WTC11 (cell line): ENCODE measurements at regions not wholly inside any gene's neighbourhood (a gene's known extent, or its start where the extent isn't known, plus 50 kb on each side); places are given as distances from the start of the nearest gene placed in this dataset.
A peak's percentile ranks its signal among the peaks of the same experiment; 100 is the strongest.

Experiments used
- ATAC-seq: fragments of 200-7000 bp; cut with Tn5 transposase; 2 replicates; pipeline ENCODE4 v1.10.0; 2021; ENCODE audit warnings: mild to moderate bottlenecking, moderate library complexity
- CTCF ChIA-PET: fragments of 300-600 bp; sonication (Branson Sonifier 250); formaldehyde crosslinking; loops from one replicate; lab custom pipeline; 2021; ENCODE audit warnings: antibody characterized with exemption; lab: Charles Lee
- POLR2A ChIA-PET: fragments of 350-600 bp; sonication (Branson Sonifier 250); formaldehyde crosslinking; loops from one replicate; lab custom pipeline; 2021; ENCODE audit warnings: antibody characterized with exemption; lab: Charles Lee
- DNase-seq: peaks from one replicate; pipeline ENCODE4 v3.0.0; 2021; ENCODE audit warnings: low spot score
- H3K27ac Mint-ChIP-seq: 2 replicates; pipeline ENCODE4 v1.8.0; 2021; ENCODE audit warnings: mixed read lengths
- H3K27me3 Mint-ChIP-seq: 2 replicates; pipeline ENCODE4 v1.8.0; 2021; ENCODE audit warnings: low read depth, mild to moderate bottlenecking, moderate library complexity, mixed read lengths
- H3K36me3 Mint-ChIP-seq: 2 replicates; pipeline ENCODE4 v1.8.0; 2021; ENCODE audit warnings: mixed read lengths
- H3K4me1 Mint-ChIP-seq: 2 replicates; pipeline ENCODE4 v1.8.0; 2022; ENCODE audit warnings: mixed read lengths
- H3K4me3 Mint-ChIP-seq: 2 replicates; pipeline ENCODE4 v1.8.0; 2021; ENCODE audit warnings: mild to moderate bottlenecking, moderate library complexity, mixed read lengths
- H3K9me3 Mint-ChIP-seq: 2 replicates; pipeline ENCODE4 v1.8.0; 2021; ENCODE audit warnings: mixed read lengths
- ATF2 ChIP-seq: sonication (generic); formaldehyde crosslinking; IDR thresholded peaks from 2 replicates; pipeline ENCODE4 v1.8.1; 2022; ENCODE audit warnings: low read depth, missing genetic modification reagents, borderline replicate concordance
- ATF3 ChIP-seq: sonication (generic); formaldehyde crosslinking; conservative IDR thresholded peaks from 2 replicates; pipeline ENCODE4 v1.8.1; 2022; ENCODE audit warnings: mild to moderate bottlenecking, missing genetic modification reagents
- CBFB ChIP-seq: sonication (generic); formaldehyde crosslinking; IDR thresholded peaks from 2 replicates; pipeline ENCODE4 v1.8.1; 2022; ENCODE audit warnings: mild to moderate bottlenecking, low read depth, missing genetic modification reagents
- HMGA2 ChIP-seq: fragments of 250-450 bp; sonication (Bioruptor Pico); IDR thresholded peaks from 2 replicates; pipeline ENCODE4 v1.4.0; 2021; ENCODE audit warnings: mild to moderate bottlenecking, moderate library complexity
- IRF1 ChIP-seq: sonication (generic); formaldehyde crosslinking; IDR thresholded peaks from 2 replicates; pipeline ENCODE4 v1.8.0; 2023; ENCODE audit warnings: missing genetic modification reagents
- NR3C1 ChIP-seq: sonication (generic); formaldehyde crosslinking; conservative IDR thresholded peaks from 2 replicates; pipeline ENCODE4 v1.8.1; 2023; ENCODE audit warnings: low read depth, mild to moderate bottlenecking, missing genetic modification reagents
- RELA ChIP-seq: sonication (generic); formaldehyde crosslinking; IDR thresholded peaks from 2 replicates; pipeline ENCODE4 v1.8.1; 2022; ENCODE audit warnings: missing genetic modification reagents, mild to moderate bottlenecking, borderline replicate concordance
- SMAD3 ChIP-seq: sonication (generic); formaldehyde crosslinking; IDR thresholded peaks from 2 replicates; pipeline ENCODE4 v1.8.0; 2022; ENCODE audit warnings: missing genetic modification reagents, mild to moderate bottlenecking, borderline replicate concordance
- TCF7 ChIP-seq: sonication (generic); formaldehyde crosslinking; IDR thresholded peaks from 2 replicates; pipeline ENCODE4 v1.8.0; 2022; ENCODE audit warnings: mild to moderate bottlenecking, low read depth, missing genetic modification reagents, moderate library complexity
- ZNF121 ChIP-seq: sonication (generic); formaldehyde crosslinking; IDR thresholded peaks from 2 replicates; pipeline ENCODE4 v1.8.0; 2023; ENCODE audit warnings: missing genetic modification reagents
- ZNF317 ChIP-seq: sonication (generic); formaldehyde crosslinking; IDR thresholded peaks from 2 replicates; pipeline ENCODE4 v1.8.1; 2023; ENCODE audit warnings: low read depth, mild to moderate bottlenecking, moderate library complexity, missing genetic modification reagents, borderline replicate concordance
- ZNF416 ChIP-seq: fragments of 250-450 bp; sonication (Bioruptor Pico); IDR thresholded peaks from 2 replicates; pipeline ENCODE4 v1.9.0; 2021; ENCODE audit warnings: mild to moderate bottlenecking, inconsistent platforms
- ZNF423 ChIP-seq: fragments of 250-450 bp; sonication (Bioruptor Pico); IDR thresholded peaks from 2 replicates; pipeline ENCODE4 v2.1.2; 2022; ENCODE audit warnings: mild to moderate bottlenecking, moderate library complexity
- ZNF671 ChIP-seq: fragments of 250-450 bp; sonication (Bioruptor Pico); IDR thresholded peaks from 2 replicates; pipeline ENCODE4 v1.8.0; 2021; ENCODE audit warnings: mild to moderate bottlenecking
- TF ChIP-seq, protein P1 (sequence below): sonication (generic); formaldehyde crosslinking; IDR thresholded peaks from 2 replicates; pipeline ENCODE4 v1.8.1; 2023; ENCODE audit warnings: mild to moderate bottlenecking, missing genetic modification reagents
- TF ChIP-seq, protein P2 (sequence below): sonication (generic); formaldehyde crosslinking; IDR thresholded peaks from 2 replicates; pipeline ENCODE4 v1.8.1; 2023; ENCODE audit warnings: mild to moderate bottlenecking, moderate library complexity, missing genetic modification reagents
- TF ChIP-seq, protein P3 (sequence below): fragments of 250-450 bp; sonication (Bioruptor Pico); IDR thresholded peaks from 2 replicates; pipeline ENCODE4 v1.9.0; 2021; ENCODE audit warnings: mild to moderate bottlenecking
- TF ChIP-seq, protein P4 (sequence below): sonication (generic); formaldehyde crosslinking; conservative IDR thresholded peaks from 2 replicates; pipeline ENCODE4 v1.8.1; 2023; ENCODE audit warnings: mild to moderate bottlenecking, low read depth, missing genetic modification reagents, moderate library complexity
- TF ChIP-seq, protein P5 (sequence below): sonication (generic); formaldehyde crosslinking; IDR thresholded peaks from 2 replicates; pipeline ENCODE4 v1.8.0; 2022; ENCODE audit warnings: missing genetic modification reagents

DNA sequence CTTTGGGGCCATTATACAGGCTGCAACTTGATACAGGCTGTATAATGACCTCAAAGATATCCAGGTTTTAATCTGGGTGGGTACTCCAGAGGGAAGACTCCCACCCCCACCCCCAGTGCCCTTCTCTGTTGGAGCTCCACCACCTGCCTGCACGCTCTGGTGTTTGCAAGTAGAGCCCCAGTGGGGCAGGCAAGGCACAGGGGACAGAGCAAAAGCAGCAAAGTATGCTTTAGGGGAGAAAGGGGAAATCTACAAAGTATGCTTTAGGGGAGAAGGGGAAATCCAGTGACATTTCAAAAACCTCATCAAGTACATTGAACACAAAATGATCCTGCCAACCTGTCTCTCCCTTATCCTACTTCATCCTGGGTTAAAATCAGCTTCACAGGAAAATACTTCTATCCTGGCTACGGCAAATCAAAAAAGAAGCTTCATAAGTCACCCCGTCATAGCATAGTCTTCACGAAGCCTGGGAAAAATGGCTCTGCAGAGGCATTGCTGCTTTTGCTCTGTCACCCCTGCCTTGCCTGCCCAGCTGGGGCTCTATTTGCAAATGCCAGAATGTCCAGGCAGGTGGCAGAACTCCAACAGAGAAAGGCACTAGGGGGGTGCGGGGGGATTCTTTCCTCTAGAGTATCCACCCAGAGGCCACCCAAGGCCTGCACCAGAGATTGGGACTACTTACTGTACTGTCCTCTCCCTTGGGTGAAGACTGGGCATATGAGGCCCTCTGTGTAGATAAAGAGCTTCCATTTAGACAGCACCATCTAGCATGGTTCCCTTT, 60.9 kb upstream of the ATP11B start:
- TF ChIP-seq TCF7 (no peak), ZNF121 (CRISPR knock-in tag) (no peak), ZNF423 (CRISPR knock-in tag) (peak; percentile 78)
- CTCF ChIA-PET: interaction anchor here (0.6 to 1.3 kb wide), 2 partner anchors 10 to 18 kb away, joined by 3 to 5 read pairs; no protein-coding TSS in a partner anchor
- Mint-ChIP-seq H3K9me3 (peaks cover 3% of the 10 kb centered on the region; the same call in 1 of the 2 replicates), H3K27me3 (no peaks in the 10 kb centered on the region), H3K27ac (no peak overlapping the region), H3K36me3 (no peaks in the 10 kb centered on the region), H3K4me1 (no peaks in the 10 kb centered on the region; the same call in none of the 2 replicates), H3K4me3 (no peak overlapping the region)
- POLR2A ChIA-PET: no interaction called here
- DNase-seq (no peak), ATAC-seq (no peak)

GRCh38 chr3:182735672-182736071, 57.6 kb upstream of the ATP11B start:
- DNase-seq (no peak), ATAC-seq (no peak)
- Mint-ChIP-seq H3K27ac (no peak overlapping the region), H3K9me3 (peaks cover 3% of the 10 kb centered on the region; the same call in 1 of the 2 replicates), H3K4me1 (peaks cover 10% of the 10 kb centered on the region), H3K27me3 (no peaks in the 10 kb centered on the region; the same call in 1 of the 2 replicates), H3K36me3 (no peaks in the 10 kb centered on the region), H3K4me3 (no peak overlapping the region)
- POLR2A ChIA-PET: no interaction called here
- CTCF ChIA-PET: no interaction called here
- TF ChIP-seq, protein P1, sequence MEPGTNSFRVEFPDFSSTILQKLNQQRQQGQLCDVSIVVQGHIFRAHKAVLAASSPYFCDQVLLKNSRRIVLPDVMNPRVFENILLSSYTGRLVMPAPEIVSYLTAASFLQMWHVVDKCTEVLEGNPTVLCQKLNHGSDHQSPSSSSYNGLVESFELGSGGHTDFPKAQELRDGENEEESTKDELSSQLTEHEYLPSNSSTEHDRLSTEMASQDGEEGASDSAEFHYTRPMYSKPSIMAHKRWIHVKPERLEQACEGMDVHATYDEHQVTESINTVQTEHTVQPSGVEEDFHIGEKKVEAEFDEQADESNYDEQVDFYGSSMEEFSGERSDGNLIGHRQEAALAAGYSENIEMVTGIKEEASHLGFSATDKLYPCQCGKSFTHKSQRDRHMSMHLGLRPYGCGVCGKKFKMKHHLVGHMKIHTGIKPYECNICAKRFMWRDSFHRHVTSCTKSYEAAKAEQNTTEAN (CRISPR knock-in tag): no peak
- TF ChIP-seq, protein P2, sequence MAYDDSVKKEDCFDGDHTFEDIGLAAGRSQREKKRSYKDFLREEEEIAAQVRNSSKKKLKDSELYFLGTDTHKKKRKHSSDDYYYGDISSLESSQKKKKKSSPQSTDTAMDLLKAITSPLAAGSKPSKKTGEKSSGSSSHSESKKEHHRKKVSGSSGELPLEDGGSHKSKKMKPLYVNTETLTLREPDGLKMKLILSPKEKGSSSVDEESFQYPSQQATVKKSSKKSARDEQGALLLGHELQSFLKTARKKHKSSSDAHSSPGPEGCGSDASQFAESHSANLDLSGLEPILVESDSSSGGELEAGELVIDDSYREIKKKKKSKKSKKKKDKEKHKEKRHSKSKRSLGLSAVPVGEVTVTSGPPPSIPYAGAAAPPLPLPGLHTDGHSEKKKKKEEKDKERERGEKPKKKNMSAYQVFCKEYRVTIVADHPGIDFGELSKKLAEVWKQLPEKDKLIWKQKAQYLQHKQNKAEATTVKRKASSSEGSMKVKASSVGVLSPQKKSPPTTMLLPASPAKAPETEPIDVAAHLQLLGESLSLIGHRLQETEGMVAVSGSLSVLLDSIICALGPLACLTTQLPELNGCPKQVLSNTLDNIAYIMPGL: no peak
- TF ChIP-seq, protein P3, sequence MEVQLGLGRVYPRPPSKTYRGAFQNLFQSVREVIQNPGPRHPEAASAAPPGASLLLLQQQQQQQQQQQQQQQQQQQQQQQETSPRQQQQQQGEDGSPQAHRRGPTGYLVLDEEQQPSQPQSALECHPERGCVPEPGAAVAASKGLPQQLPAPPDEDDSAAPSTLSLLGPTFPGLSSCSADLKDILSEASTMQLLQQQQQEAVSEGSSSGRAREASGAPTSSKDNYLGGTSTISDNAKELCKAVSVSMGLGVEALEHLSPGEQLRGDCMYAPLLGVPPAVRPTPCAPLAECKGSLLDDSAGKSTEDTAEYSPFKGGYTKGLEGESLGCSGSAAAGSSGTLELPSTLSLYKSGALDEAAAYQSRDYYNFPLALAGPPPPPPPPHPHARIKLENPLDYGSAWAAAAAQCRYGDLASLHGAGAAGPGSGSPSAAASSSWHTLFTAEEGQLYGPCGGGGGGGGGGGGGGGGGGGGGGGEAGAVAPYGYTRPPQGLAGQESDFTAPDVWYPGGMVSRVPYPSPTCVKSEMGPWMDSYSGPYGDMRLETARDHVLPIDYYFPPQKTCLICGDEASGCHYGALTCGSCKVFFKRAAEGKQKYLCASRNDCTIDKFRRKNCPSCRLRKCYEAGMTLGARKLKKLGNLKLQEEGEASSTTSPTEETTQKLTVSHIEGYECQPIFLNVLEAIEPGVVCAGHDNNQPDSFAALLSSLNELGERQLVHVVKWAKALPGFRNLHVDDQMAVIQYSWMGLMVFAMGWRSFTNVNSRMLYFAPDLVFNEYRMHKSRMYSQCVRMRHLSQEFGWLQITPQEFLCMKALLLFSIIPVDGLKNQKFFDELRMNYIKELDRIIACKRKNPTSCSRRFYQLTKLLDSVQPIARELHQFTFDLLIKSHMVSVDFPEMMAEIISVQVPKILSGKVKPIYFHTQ: no peak
- TF ChIP-seq IRF1 (CRISPR knock-in tag) (no peak), ZNF671 (CRISPR knock-in tag) (no peak), HMGA2 (no peak), NR3C1 (CRISPR knock-in tag) (no peak), ZNF416 (CRISPR knock-in tag) (no peak), ZNF317 (CRISPR knock-in tag) (no peak), SMAD3 (CRISPR knock-in tag) (no peak), CBFB (CRISPR knock-in tag) (no peak), RELA (CRISPR knock-in tag) (no peak), ATF2 (CRISPR knock-in tag) (no peak), ATF3 (CRISPR knock-in tag) (no peak)
- TF ChIP-seq, protein P4, sequence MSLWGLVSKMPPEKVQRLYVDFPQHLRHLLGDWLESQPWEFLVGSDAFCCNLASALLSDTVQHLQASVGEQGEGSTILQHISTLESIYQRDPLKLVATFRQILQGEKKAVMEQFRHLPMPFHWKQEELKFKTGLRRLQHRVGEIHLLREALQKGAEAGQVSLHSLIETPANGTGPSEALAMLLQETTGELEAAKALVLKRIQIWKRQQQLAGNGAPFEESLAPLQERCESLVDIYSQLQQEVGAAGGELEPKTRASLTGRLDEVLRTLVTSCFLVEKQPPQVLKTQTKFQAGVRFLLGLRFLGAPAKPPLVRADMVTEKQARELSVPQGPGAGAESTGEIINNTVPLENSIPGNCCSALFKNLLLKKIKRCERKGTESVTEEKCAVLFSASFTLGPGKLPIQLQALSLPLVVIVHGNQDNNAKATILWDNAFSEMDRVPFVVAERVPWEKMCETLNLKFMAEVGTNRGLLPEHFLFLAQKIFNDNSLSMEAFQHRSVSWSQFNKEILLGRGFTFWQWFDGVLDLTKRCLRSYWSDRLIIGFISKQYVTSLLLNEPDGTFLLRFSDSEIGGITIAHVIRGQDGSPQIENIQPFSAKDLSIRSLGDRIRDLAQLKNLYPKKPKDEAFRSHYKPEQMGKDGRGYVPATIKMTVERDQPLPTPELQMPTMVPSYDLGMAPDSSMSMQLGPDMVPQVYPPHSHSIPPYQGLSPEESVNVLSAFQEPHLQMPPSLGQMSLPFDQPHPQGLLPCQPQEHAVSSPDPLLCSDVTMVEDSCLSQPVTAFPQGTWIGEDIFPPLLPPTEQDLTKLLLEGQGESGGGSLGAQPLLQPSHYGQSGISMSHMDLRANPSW (CRISPR knock-in tag): no peak
- TF ChIP-seq, protein P5, sequence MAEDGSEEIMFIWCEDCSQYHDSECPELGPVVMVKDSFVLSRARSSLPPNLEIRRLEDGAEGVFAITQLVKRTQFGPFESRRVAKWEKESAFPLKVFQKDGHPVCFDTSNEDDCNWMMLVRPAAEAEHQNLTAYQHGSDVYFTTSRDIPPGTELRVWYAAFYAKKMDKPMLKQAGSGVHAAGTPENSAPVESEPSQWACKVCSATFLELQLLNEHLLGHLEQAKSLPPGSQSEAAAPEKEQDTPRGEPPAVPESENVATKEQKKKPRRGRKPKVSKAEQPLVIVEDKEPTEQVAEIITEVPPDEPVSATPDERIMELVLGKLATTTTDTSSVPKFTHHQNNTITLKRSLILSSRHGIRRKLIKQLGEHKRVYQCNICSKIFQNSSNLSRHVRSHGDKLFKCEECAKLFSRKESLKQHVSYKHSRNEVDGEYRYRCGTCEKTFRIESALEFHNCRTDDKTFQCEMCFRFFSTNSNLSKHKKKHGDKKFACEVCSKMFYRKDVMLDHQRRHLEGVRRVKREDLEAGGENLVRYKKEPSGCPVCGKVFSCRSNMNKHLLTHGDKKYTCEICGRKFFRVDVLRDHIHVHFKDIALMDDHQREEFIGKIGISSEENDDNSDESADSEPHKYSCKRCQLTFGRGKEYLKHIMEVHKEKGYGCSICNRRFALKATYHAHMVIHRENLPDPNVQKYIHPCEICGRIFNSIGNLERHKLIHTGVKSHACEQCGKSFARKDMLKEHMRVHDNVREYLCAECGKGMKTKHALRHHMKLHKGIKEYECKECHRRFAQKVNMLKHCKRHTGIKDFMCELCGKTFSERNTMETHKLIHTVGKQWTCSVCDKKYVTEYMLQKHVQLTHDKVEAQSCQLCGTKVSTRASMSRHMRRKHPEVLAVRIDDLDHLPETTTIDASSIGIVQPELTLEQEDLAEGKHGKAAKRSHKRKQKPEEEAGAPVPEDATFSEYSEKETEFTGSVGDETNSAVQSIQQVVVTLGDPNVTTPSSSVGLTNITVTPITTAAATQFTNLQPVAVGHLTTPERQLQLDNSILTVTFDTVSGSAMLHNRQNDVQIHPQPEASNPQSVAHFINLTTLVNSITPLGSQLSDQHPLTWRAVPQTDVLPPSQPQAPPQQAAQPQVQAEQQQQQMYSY: no peak
